GM18502 (cell line): ENCODE measurements at regions not wholly inside any gene's neighbourhood (a gene's known extent, or its start where the extent isn't known, plus 50 kb on each side); places are given as distances from the start of the nearest gene placed in this dataset.
"Not testable (repeated sequence)": the region's sequence is repeated elsewhere in the genome, so short reads cannot be mapped to it uniquely, and the experiment has no call there.

Experiments used
- ATAC-seq: cut with Tn5 transposase; IDR thresholded peaks from one replicate; pipeline ENCODE4 v1.9.1; 2021; ENCODE audit warnings: mild to moderate bottlenecking; ENCODE audit not compliant: unreplicated experiment, poor library complexity

- ATAC-seq: no peak
Observed at GRCh38 chr14:87268997-87269396, 724.0 kb downstream of the GALC start.

DNA sequence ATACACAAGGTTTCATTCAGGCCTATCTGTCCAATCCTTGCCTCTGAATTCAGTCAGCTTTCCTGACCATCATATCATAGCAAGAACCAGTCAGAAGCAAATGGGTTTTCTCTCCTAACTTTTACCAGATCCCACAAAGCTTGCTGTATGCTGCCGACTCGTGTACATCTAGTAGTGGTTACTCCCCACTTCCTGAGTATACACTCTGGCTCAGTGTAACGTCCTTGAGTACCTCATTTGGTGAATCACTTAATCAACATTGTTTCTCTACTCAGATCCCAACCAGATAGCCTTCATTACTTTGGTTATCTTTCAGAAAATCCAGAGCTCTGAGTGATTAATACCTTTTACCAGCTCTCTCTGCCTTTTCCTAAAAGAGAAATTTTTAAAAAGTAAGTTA, 728.2 kb downstream of the GALC start:
- no peak for ATAC-seq

DNA sequence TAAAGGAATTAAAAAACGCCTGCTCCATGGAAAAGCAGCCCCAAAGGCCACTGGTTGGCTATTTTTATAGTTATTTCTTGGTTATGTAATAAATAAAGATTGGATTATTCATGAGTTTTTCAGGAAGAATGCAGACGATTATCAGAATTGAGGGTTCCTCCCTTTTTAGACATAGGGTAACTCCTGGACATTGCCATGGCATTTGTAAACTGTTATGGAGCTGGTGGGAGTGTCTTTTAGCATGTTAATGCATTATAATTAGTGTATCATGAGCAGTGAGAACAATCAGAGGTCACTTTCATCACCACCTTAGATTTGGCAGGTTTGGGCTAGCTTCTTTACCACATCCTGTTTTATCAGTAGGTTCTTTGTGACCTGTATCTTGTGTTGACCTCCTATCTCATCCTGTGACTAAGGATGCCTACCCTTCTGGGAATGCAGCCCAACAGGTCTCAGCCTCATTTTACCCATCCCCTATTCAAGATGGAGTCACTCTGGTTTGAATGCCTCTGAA, 728.7 kb downstream of the GALC start:
- no peak for ATAC-seq

DNA sequence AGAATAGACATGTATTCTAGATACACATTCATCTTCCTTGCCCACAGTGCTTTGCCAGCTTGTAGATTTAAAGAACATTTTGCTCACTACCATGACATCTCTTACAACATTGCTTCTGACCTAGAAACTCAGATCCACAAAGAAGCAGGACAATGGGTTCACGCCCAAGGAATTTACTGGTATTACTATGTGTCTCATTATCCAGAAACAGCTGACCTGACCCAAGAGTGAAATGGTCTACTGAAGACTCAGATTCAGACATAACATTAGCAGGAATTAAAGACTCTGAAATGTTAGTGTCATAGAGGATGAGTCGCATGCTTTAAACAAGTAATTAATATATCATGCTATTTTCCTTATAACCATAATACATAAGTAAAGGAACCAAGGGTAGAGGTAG, 731.4 kb downstream of the GALC start:
- ATAC-seq: no peak

DNA sequence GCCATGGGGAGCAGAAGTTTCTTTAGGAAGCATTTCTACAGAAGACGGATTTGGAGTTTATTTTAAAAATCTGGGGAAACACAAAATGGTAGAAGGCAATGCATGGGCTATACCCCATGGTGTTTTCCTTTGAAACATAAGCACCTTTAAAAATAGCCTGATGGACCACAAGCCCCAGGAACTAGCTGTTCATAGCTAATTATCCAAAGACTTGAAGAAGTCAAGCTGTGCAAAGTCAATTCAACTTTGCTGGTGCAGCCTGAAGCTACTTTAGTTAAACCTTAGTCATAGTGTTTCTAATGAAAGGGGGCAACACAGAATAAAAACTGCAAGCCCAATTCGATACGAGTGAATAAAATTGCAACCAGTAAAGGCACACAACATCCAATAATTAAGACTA, 732.5 kb downstream of the GALC start:
- no peak for ATAC-seq

DNA sequence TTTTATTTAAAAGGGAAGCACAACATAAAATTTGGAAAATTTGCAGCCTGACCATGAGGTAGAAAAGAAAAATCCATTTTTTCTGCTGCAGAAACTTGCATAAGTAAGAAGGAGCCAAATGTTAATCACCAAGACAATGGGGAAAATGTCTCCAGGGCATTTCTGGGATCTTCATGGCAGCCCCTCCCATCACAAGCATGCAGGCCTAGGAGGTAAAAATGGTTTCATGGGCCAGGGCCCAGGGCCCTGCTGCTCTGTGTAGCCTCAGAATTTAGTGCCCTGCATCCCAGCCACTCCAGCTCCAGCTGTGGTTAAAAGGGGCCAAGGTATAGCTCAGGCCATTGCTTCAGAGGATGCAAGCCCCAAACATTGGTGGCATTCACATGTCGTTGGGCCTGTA, 735.6 kb downstream of the GALC start:
- no peak for ATAC-seq

GRCh38 chr14:87255058-87255457, 737.9 kb downstream of the GALC start:
- ATAC-seq: no peak

DNA sequence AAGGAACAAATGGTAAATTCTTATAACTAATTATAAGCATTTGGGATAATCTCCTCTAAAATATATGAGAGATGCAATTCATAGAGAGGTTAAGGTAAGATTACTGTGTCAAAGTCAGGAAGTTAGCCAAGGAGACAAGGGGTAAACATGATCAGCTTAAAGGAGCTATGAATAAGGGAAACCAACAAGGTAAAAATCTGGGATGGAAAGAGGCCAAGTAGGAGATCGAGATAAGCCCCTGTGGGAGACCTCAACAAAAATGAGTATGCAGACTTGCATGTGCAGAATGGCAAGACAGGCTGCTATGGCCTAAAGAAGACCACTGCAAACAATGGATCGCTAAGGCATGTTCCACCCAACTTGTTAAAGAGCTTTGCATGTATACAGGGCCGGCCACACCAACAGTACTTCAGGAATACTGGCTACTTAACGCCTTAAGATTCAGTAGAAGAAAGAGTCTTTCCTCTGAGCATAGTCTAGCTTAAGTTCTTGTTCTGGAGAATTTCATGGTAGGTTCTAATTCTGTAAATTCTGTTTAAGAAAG, 738.6 kb downstream of the GALC start:
- no peak for ATAC-seq

DNA sequence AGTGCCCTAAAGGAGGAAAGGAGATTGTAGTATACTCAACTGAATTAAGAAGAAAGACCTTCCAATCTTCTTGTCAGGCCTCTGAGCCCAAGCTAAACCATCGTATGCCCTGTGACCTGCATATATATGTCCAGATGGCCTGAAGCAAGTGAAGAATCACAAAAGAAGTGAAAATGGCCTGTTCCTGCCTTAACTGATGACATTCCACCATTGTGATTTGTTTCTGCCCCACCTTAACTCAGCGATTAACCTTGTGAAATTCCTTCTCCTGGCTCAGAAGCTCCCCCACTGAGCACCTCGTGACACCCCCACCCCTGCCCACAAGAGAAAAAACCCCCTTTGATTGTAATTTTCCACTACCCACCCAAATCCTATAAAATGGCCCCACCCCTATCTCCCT, 739.2 kb downstream of the GALC start:
- ATAC-seq: not testable (repeated sequence)

DNA sequence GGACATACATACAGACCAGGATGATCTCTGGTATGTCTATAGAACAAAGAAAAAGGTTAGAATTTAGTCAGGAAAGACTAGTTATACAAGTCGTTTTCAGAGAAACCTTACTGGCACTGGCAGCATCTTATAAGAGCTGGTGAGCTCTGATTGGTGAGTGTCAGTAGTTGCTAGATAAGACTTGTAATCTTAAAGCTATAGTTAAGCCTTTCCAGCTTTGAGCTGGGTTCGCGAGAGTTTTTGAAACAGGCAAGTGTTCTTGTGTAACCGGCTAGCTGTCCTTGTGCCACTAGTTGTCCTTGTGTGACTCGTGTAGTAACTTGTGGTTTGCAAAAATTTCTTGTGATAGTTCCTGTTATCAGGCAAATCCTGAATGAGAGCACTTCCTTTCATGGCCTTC, 740.9 kb downstream of the GALC start:
- no peak for ATAC-seq

DNA sequence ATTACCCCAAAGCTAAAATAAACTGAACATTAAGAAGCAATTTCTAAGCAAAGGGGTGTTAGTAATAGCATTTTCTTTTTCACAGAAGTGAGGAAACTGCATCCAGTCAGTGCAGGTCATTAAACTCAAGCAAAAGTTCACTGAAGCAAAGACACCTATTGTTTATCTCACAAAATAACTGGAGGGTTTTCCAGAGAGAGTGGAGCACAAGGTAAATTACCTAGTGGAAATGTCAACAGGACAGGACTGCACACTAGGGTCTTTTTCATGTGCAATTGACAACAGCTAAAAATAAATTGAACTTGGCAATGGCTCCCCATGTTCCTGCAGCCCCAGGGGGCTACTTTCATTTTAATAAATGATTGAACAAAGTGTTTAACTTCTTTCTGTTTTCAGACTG, 742.0 kb downstream of the GALC start:
- ATAC-seq: no peak

DNA sequence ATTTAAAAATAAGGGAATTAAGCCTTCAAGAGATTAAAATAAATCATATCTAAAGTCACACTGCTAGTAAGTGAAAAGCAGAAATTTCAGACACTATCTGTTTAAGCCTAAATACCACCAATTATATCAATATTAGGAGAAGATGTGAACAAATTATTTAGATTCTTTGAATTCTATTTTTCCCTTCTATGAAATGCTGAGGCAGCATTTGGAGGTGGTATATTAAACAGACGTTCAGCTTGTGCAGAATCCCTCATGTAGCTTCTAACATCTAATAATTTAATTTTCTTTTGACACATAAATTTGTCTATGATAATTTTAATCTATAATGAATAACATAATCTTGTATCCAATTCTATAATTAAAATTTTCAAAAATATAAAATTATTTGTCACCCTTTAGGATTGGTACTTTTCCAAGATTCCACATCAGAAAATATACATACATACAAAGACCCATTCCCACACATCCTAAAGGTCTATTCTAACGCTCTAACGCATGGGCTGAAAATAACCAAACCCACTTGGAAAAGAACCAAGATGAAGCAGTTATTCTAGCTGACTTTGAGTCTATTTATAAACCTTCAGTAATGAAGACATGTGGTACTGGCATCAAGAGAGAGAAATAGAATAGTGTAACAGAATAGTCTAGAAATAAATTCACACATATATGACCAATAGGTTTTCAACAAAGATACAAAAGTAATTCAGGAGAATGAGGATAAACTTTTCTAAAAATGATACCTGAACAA, 751.8 kb downstream of the GALC start:
- no peak for ATAC-seq

DNA sequence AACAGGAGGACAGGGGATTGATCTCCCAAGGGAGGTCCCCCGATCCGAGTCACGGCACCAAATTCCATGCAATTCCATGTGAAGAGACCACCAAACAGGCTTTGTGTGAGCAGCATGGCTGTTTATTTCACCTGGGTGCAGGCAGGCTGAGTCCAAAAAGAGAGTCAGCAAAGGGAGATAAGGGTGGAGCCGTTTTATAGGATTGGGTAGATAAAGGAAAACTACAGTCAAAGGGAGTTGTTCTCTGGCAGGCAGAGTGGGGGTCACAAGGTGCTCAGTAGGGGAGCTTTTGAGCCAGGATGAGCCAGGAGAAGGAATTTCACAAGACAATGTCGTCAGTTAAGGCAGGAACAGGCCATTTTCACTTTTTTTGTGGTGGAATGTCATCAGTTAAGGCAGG, 752.7 kb downstream of the GALC start:
- not testable (repeated sequence) for ATAC-seq

- ATAC-seq: no peak
Observed at GRCh38 chr14:87233806-87234384, 759.1 kb downstream of the GALC start.

- no peak for ATAC-seq
Observed at GRCh38 chr14:87233266-87233665, 759.7 kb downstream of the GALC start.

- ATAC-seq: no peak
Observed at GRCh38 chr14:87231336-87232026, 761.5 kb downstream of the GALC start.

DNA sequence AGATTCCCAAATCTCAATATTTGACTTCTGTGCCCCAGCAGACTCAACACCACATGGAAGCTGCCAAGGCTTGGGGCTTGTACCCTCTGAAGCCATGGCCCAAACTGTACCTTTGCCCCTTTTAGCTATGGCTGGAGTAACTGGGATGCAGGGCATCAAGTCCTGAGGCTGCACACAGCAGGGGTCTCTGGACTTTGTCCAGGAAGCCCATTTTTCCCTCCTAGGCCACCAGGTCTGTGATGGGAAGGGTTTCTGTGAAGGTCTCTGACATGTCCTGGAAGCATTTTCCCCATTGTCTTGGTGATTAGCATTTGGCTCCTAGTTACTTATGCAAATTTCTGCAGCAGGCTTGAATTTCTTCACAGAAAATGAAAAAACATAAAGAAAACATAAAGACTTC, 762.3 kb downstream of the GALC start:
- no peak for ATAC-seq

GRCh38 chr14:87229131-87229530, 763.9 kb downstream of the GALC start:
- ATAC-seq: no peak

- ATAC-seq: no peak
Observed at GRCh38 chr14:87217023-87217422, 776.0 kb downstream of the GALC start.

DNA sequence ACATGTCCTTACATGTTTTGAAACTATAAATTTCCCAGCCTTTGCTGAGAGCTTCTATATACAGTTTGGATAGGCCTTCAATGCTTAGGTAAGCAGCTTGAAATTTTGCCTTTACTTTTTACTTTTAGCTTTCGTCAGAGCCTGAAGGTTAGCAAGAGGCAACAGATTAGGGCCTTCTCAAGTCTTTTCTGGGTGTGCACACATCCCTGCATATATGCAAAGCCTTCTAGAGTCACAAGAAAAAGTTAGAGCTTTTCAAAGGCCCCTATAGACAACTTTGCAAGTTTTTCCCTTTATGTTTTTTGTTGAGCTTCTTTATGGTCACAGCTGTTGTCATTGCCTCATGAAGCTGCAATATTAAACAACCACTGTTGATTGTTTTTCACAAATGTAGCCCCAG, 778.4 kb downstream of the GALC start:
- no peak for ATAC-seq

GRCh38 chr14:87207756-87208155, 785.2 kb downstream of the GALC start:
- ATAC-seq: no peak
